ENCODE measurements at regions not wholly inside any gene's neighbourhood (a gene's known extent, or its start where the extent isn't known, plus 50 kb on each side); places are given as distances from the start of the nearest gene placed in this dataset.
A peak's percentile ranks its signal among the peaks of the same experiment; 100 is the strongest.

GRCh38 chr18:45168866-45169600 is 446.2 kb upstream of the SLC14A2 start:
- DNase-seq (ENCODE audit: low read depth), result peak; percentile 95

- DNase-seq (ENCODE audit: low read depth), result peak; percentile 94
Observed at GRCh38 chr18:45169610-45170009, 445.7 kb upstream of the SLC14A2 start.

- DNase-seq (ENCODE audit: low read depth), result peak; percentile 25
Observed at GRCh38 chr18:45171679-45172191, 443.5 kb upstream of the SLC14A2 start.

GRCh38 chr18:45173327-45173726 is 441.9 kb upstream of the SLC14A2 start:
- no peak for DNase-seq (ENCODE audit: low read depth)

GRCh38 chr18:45173799-45174519 is 441.3 kb upstream of the SLC14A2 start:
- no peak for DNase-seq (ENCODE audit: low read depth)

GRCh38 chr18:45174629-45175136 is 440.6 kb upstream of the SLC14A2 start:
- DNase-seq (ENCODE audit: low read depth), result no peak

GRCh38 chr18:45175511-45175910 is 439.8 kb upstream of the SLC14A2 start:
- DNase-seq (ENCODE audit: low read depth), result no peak

DNA sequence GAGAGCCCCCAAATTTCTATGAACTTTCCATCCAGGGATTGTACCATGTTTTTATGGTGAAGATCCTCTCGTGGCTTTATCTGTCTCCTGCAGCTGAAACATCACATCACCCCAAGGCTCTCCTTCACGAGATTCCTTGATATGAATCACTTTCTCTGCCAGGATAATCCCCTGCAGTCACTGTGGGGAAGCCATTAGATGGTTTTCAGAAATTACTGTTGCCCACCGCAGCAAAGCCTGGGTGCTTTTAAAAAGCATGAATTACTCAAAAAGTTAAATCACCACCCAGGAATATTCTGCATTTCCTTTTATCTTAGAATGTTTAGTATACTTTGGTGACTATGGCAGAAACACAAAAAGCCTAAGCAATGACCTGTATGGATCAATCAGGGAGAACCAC is 428.4 kb upstream of the SLC14A2 start:
- DNase-seq (ENCODE audit: low read depth), result no peak

- DNase-seq (ENCODE audit: low read depth), result no peak
Observed at GRCh38 chr18:45191795-45192194, 423.5 kb upstream of the SLC14A2 start.

DNA sequence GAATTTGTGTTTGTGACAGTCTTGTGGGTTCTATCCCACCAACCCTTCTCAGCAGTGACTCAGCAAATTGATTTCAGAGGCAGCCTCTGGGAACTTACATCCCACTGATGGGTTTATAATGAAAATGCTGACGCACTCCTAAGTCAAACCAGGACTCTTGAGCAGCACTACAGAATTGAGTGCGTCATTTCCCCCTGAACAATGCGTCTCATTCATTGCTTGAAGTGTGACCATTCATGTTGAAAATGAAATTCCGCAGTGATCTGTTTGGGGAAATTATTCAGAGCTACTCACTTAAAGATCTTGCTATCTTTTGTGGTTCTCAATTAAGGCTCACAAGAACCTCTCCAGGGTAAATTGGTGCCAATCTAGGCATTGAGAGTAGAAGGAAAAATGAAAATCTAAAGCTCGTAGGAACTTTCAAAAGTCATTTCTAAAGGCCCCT is 417.7 kb upstream of the SLC14A2 start:
- DNase-seq (ENCODE audit: low read depth), result peak; percentile 98

GRCh38 chr18:45198526-45198925 is 416.8 kb upstream of the SLC14A2 start:
- DNase-seq (ENCODE audit: low read depth), result peak; percentile 55

DNA sequence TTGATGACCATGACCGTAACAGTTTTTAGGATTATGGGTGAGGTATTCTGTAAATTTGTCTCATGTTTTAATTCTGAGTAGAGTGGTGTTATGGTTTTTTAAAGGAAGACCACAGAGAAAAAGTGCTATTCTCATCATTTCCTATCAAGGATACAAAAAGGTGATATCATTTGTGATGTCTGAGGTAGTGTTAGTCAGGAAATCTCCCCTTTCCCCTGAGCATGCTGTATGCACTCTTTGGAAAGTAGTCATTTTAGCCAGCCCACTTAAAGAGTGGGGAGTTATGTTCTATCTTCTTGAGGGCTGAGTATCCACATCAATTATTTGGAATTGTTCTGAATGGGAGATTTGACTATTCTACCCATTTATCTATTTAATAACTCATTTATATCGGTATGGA is 414.2 kb upstream of the SLC14A2 start:
- DNase-seq (ENCODE audit: low read depth), result no peak

- DNase-seq (ENCODE audit: low read depth), result no peak
Observed at GRCh38 chr18:45201489-45201888, 413.8 kb upstream of the SLC14A2 start.

DNA sequence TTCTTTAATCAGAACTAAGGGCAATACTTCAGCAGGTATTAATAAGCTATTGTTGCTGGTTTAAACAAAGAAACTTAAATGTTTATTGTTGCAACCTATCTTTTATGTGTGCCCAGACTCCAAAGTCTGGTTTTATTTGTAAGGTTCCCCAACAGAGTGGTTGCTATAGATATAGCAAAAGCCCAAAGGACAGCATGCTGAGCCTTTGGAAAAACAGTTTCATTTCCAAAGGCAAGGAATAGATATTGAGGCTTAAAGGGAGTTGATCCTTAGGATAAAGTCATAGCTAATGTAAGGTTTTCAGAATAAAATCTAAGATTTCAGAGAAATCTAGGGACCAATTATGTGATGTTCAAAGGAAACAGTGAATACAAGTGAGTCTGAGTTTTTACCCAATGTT is 413.2 kb upstream of the SLC14A2 start:
- no peak for DNase-seq (ENCODE audit: low read depth)

GRCh38 chr18:45203677-45204076 is 411.6 kb upstream of the SLC14A2 start:
- no peak for DNase-seq (ENCODE audit: low read depth)

- DNase-seq (ENCODE audit: low read depth), result no peak
Observed at GRCh38 chr18:45207328-45207727, 407.9 kb upstream of the SLC14A2 start.

GRCh38 chr18:45208164-45208563 is 407.1 kb upstream of the SLC14A2 start:
- DNase-seq (ENCODE audit: low read depth), result no peak

- DNase-seq (ENCODE audit: low read depth), result peak; percentile 81
Observed at GRCh38 chr18:45212181-45213039, 402.9 kb upstream of the SLC14A2 start.

DNA sequence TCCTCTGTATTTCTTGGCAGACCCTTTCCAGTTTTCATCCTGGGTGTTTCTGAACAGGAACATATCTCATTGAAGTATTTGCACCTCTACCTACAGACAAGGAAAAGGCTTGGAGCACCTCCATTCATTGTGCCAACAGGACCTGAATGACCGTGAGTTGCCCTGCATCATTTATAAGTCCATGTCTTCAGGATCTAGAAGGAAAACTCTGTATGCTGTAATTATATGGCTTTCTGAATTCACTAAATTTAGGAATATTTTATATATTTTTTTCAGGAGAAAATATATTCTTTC is 402.3 kb upstream of the SLC14A2 start:
- no peak for DNase-seq (ENCODE audit: low read depth)

DNA sequence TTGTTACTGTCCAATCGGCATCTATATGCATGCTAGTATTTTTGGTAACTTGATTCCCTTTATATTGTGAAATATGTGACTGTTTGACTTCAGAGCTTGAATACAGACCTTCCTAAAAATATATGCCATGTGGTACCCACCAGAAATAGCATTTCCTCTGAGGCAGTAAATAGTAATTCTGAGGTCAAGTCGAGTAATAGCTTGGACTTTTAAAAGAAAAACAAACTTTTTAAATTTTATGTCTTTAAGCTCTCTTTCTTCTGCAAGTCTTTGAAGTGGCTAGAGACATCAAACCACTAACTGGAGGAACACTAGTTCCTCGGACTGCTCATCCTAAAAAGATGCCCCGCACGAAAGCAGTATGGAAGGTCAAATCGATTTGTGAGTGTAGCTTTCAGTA is 396.8 kb upstream of the SLC14A2 start:
- no peak for DNase-seq (ENCODE audit: low read depth)

DNA sequence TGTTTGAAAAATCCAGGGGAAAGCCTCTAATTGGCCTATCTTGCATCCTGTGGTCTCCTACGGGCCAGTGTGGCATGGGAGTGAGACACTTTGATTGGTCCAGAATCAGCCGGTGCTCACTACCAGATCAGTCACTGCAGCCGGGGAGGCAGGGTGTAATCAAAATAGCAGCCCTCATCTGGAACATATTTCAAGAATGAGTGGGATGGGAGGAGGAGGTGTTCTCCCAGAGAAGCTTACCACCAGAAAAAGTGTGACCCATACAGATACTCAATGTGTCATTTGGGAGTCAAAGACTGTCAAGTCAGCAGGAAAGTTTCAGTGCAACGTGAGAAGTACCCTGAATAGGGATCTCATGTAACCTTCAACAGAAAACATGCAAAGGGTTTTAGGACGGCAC is 393.9 kb upstream of the SLC14A2 start:
- DNase-seq (ENCODE audit: low read depth), result peak; percentile 52

DNA sequence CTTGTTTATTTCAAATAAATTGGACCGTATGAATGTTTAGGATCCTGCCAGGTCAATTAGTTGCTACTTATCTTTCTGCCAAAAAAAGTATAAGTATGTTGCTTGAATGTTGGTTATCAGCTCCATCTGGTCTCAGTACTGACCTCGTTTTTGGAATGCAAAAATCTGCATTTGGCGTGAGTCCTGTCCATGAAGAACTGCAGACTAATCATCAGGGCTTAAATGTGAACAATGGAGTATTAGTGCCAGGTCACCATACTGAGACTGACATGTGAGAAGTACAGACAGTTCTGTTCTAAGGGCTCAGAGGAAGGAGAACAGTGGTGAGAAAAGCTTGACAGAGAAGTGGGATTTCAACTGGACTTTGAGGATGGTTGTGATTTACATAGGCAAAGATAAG is 393.1 kb upstream of the SLC14A2 start:
- no peak for DNase-seq (ENCODE audit: low read depth)
